ENCODE measurements at regions not wholly inside any gene's neighbourhood (a gene's known extent, or its start where the extent isn't known, plus 50 kb on each side); places are given as distances from the start of the nearest gene placed in this dataset.

DNA sequence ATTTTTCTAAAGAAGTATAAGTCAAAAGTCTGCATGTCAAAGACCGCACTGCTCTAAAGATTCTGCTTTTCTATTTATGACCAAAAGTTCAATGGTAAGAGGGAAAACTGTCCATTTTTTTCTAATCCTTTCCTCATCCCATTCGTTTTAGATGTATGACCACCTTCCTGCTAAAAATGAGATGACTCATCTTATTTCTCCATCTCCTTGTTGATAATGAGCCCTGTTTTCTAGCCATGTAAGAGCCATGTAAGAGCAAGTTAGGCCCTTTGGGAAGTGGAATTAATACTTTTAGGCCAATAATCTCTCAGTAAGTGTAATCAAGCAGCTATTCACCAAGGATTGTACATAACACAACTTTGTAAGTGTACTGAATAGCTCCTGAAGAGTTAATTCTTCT lies 475.6 kb upstream of the B3GALT2 start:
- TF ChIP-seq CTCF (IDR thresholded peaks at IDR 0.05) (no peak), POLR2A (IDR thresholded peaks at IDR 0.05) (no peak)
